SH-SY5Y (cell line): ENCODE measurements at regions not wholly inside any gene's neighbourhood (a gene's known extent, or its start where the extent isn't known, plus 50 kb on each side); places are given as distances from the start of the nearest gene placed in this dataset.

Source experiments
- GATA2 ChIP-seq: IDR thresholded peaks from 2 replicates; pipeline ENCODE4 v1.6.1; 2011; ENCODE audit warnings: mild to moderate bottlenecking, low read depth, low read length
- GATA3 ChIP-seq: IDR thresholded peaks from 2 replicates; pipeline ENCODE4 v1.6.1; 2011; ENCODE audit warnings: low read depth, mild to moderate bottlenecking, low read length, moderate library complexity

DNA sequence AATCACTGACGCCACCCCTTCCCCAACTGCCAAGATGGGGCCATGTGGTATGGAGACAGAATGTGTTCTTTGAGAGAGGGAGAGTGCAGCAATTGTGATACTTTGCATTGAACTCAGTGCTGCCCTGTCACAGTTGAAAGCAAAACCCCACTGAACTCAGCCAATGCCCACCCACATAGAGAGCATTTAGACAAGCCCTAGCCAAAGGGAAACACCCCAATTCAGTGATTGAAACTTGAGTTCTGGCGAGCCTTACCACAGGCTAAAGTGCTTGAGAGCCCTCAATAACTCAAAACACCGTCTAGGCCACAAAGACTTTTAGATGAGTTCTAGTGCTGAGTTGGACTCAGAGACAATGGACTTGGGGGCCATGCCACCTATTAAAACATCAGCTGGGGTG, 751.9 kb upstream of the POT1 start:
- TF ChIP-seq GATA3: no peak
- no peak for TF ChIP-seq GATA2
